Fibroblast of the aortic adventitia (primary cell): ENCODE measurements at regions not wholly inside any gene's neighbourhood (a gene's known extent, or its start where the extent isn't known, plus 50 kb on each side); places are given as distances from the start of the nearest gene placed in this dataset.
A peak's percentile ranks its signal among the peaks of the same experiment; 100 is the strongest.

Experiments
- DNase-seq: peaks from one replicate; pipeline ENCODE4 v3.0.0-alpha.2; 2010; ENCODE audit warnings: low read depth
- H3K4me3 ChIP-seq: 2 replicates; pipeline ENCODE4 v1.5.1; 2011; ENCODE audit warnings: low read depth, mild to moderate bottlenecking, control low read depth, low read length, moderate library complexity
- TF ChIP-seq, protein P1 (sequence below): IDR thresholded peaks from 2 replicates; pipeline ENCODE4 v1.5.1; 2011; ENCODE audit warnings: mild to moderate bottlenecking, low read length, control low read depth, inconsistent platforms; ENCODE audit not compliant: insufficient read depth

DNA sequence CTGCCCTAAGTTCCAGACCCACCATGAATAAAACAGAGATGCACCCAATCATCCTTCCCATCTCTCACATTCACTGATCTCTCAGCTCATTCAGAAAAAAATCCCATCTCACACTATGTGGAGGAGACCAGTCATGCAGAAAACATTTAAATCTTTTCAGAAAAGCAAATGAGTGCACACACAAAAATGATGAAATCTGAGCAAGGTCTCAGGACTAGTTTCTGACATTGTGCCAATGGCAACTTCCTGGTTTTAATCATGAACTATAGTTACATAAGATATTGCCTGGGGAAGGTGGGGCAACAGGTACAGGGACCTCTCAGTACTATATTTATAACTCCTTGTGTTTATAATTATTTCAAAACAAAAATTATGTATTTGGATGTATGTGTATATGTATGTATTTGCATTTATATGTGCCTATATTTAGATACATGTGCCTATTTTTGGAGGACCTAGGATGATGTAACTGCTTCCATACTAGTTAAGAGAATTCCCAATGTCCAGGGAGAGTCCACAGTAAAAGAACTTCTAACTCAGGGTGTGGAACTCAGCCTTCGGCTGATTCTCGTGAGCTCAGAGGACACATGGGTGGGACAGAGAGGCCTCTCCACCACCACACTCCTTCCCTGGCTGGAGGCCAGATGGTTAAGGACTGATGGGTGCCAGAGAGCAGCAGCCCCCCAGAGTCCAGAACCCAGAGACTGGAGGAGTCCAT is 71.7 kb upstream of the MAP3K4 start:
- DNase-seq, result peak; percentile 91
- no peak overlapping the region for H3K4me3 ChIP-seq
- TF ChIP-seq, protein P1, sequence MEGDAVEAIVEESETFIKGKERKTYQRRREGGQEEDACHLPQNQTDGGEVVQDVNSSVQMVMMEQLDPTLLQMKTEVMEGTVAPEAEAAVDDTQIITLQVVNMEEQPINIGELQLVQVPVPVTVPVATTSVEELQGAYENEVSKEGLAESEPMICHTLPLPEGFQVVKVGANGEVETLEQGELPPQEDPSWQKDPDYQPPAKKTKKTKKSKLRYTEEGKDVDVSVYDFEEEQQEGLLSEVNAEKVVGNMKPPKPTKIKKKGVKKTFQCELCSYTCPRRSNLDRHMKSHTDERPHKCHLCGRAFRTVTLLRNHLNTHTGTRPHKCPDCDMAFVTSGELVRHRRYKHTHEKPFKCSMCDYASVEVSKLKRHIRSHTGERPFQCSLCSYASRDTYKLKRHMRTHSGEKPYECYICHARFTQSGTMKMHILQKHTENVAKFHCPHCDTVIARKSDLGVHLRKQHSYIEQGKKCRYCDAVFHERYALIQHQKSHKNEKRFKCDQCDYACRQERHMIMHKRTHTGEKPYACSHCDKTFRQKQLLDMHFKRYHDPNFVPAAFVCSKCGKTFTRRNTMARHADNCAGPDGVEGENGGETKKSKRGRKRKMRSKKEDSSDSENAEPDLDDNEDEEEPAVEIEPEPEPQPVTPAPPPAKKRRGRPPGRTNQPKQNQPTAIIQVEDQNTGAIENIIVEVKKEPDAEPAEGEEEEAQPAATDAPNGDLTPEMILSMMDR, result no peak

DNA sequence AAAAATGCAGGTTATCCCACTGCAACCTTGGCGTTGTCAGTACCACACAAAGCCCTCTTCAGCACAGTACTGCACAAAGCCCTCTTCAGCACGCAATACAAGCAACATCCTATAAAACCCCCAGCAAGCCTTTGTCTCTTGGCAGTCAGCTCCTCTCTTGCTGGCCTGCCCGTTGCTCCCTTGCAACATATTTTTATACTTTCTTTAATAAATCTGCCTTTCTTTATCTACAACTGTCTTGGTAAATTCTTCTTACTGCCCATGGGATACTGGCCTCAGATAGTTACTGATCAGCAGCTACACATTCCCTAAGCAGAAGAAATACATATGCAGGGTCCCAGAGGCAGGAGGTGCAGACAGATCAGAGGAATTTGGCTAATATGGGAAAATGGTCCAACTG is 70.5 kb upstream of the MAP3K4 start:
- no peak overlapping the region for H3K4me3 ChIP-seq
- DNase-seq, result peak; percentile 66
- TF ChIP-seq, protein P1, result no peak

DNA sequence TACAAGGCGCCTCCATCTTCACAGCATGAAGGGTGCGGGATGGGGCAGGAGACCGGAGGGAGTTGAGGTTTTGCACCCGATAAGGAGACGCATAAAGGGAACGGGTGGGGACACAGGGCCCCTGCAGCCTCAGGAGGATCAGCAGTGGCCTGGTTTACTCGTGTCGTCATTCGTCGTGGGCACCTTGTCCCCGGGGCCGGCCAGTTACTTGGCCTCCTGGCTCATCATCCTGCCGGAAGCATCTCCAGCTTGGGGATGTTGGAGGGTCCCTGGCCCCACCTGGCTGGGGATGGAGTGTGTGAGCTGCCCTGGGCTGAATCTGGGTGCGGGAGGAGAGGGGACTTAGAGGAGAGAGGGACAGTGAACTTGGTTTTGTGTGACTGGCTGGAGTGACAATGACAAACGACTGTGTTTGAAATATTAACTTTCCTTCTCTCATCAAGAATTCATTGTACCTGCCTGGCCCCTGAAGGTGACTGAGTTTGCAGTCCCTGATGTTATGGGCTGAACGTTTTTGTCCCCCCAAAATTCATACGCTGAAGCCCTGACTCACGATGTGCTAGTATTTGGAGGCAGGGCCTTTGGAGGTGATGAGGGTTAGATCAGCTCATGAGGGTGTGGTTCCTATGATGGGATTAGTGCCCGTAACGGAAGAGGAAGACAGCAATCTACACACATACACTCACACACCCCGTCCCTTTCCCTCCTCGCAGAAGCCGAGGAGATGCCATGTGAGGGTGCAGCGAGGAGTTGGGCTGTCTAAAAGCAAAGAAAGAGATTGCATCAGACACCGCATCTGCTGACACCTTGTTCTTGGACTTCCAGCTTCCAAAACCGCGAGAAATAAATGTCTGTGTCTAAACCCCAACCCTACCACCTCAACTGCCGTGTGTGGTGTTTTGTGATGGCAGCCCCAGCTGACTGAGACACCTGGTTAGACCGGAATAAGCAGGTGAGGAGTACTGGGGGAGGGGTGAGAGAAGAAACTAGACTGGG is 65.0 kb upstream of the MAP3K4 start:
- DNase-seq, result no peak
- TF ChIP-seq, protein P1, result no peak
- no peak overlapping the region for H3K4me3 ChIP-seq

DNA sequence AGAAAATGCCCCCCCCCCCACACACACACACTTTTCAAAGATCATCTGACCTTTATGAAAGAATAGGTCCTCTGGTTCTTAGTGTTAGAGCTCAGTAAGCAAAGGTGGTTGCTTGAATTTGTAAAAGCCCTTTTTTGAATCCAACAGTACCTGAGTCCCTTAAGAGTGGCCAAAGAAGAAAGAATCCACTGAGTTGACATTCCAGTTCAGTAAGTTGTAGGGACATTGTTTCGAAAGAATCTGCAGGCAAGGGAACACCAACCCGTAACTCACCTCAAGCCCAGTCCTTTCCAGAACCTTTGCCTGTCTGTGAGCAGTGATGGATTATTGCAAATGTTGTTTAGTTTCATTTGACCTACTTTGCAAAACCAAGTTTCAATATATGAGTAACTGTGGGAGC is 64.2 kb upstream of the MAP3K4 start:
- no peak overlapping the region for H3K4me3 ChIP-seq
- DNase-seq, result no peak
- TF ChIP-seq, protein P1, result no peak

DNA sequence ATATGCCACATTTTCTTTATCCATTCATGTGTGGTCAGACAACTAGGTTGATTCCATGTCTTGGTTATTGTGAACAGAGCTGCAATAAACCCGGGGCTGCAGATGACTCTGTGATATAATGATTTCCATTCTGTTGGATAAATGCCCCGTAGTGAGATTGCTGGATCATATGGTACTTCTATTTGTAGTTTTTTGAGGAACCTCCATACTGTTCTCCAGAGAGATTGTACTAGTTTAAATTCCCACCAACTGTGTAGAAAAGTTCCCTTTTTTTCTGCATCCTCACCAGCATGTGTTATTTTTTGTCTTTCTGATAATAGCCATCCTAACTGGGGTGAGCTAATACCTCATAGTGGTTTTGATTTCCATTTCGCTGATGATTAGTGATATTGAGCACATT is 62.2 kb upstream of the MAP3K4 start:
- TF ChIP-seq, protein P1, result no peak

DNA sequence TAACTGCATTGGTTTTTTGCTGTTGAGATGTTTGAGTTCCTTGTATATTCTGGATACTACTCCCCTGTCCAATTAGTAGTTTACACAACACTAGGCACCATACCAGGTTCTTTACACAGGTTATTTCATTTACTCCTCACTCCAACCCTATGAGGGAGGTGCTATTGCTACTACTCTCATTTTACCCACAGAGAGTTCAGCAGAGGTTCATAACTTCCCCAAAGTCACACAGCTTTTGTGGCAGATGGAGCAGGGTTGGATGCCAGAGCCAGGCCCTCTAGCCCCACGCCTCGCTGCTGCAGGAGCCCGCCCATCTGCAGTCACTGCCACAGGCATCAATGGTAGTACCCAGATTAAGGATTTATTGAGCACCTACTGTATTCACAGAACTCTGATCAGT is 61.7 kb upstream of the MAP3K4 start:
- TF ChIP-seq, protein P1, result no peak
- DNase-seq, result no peak
- H3K4me3 ChIP-seq, result no peak overlapping the region

More for the DNA sequence above, 62.2 kb upstream of the MAP3K4 start:
- no peak for DNase-seq
- no peak overlapping the region for H3K4me3 ChIP-seq
